DND-41 (cell line): ENCODE measurements at regions not wholly inside any gene's neighbourhood (a gene's known extent, or its start where the extent isn't known, plus 50 kb on each side); places are given as distances from the start of the nearest gene placed in this dataset.

Experiments used
- EZH2 ChIP-seq: IDR thresholded peaks from 3 replicates; pipeline ENCODE4 v1.6.1; 2012; ENCODE audit warnings: borderline replicate concordance, low read depth, mild to moderate bottlenecking, moderate library complexity, low read length, inconsistent platforms; ENCODE audit not compliant: severe bottlenecking
- TF ChIP-seq, protein P1 (sequence below): IDR thresholded peaks from 2 replicates; pipeline ENCODE4 v1.5.1; 2012; ENCODE audit warnings: borderline replicate concordance, low read length, moderate library complexity, mild to moderate bottlenecking; ENCODE audit not compliant: poor library complexity, severe bottlenecking; ENCODE audit errors: extremely low read depth

DNA sequence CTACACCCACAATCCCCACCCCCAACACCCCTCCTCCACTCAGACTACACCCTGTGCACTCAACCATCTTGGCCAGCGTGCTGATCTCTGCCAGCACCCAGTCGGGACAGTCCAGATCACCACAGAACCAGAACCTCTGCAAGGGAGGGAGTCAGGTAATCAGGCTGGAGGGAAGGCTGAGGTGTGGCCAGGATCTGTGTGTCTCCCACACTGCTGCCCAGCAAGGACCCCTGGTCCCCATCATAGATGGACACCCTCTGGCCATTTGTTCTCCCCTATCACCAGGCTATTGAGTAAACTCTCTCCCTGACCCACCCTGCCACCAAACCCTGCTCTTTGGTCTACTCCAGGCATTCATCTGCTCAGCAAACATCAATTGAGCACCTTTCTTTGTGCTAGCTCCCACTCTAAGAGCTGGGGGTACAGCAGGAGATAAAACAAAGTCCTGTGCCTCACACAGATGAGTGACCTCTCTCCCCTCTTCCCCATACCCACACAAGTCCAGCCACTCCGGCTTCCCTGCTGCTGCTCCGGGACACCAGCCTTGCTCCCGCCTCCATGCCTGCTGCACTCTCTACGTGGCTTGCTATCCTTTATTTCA lies 134.8 kb downstream of the TBC1D2B start:
- TF ChIP-seq, protein P1, sequence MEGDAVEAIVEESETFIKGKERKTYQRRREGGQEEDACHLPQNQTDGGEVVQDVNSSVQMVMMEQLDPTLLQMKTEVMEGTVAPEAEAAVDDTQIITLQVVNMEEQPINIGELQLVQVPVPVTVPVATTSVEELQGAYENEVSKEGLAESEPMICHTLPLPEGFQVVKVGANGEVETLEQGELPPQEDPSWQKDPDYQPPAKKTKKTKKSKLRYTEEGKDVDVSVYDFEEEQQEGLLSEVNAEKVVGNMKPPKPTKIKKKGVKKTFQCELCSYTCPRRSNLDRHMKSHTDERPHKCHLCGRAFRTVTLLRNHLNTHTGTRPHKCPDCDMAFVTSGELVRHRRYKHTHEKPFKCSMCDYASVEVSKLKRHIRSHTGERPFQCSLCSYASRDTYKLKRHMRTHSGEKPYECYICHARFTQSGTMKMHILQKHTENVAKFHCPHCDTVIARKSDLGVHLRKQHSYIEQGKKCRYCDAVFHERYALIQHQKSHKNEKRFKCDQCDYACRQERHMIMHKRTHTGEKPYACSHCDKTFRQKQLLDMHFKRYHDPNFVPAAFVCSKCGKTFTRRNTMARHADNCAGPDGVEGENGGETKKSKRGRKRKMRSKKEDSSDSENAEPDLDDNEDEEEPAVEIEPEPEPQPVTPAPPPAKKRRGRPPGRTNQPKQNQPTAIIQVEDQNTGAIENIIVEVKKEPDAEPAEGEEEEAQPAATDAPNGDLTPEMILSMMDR: no peak
- TF ChIP-seq EZH2: no peak
